Adrenal gland (tissue), 9 donors: ENCODE measurements at regions not wholly inside any gene's neighbourhood (a gene's known extent, or its start where the extent isn't known, plus 50 kb on each side); places are given as distances from the start of the nearest gene placed in this dataset.

ENCODE experiments used
- DNase-seq, 7 donors: peaks; one replicate each; pipeline ENCODE4 v3.0.0-alpha.2; 2019 to 2020
- H3K27ac ChIP-seq, 5 donors: fragments of 200-600 bp; sonication (generic) in 4 of 5; 1 replicate in 3 of 5; 2 replicates in 2 of 5; pipeline versions ENCODE4 v1.5.1 to v1.8.0; 2016 to 2020; ENCODE audit warnings: mild to moderate bottlenecking in 1 of 5
- H3K27me3 ChIP-seq: fragments of 200-600 bp; 2 replicates; pipeline ENCODE4 v1.8.0; 2021
- H3K36me3 ChIP-seq, 2 donors: fragments of 200-600 bp; replicated peaks in 1 of 2; 1 replicate in 1 of 2; 2 replicates in 1 of 2; pipeline versions ENCODE4 v1.5.1 to v1.8.0; 2018 to 2022
- H3K4me1 ChIP-seq, 2 donors: fragments of 200-600 bp; replicated peaks in 1 of 2; 1 replicate in 1 of 2; 2 replicates in 1 of 2; pipeline versions ENCODE4 v1.5.1 to v1.8.0; 2018 to 2021
- H3K4me3 ChIP-seq, 4 donors: fragments of 200-600 bp; sonication (generic) in 3 of 4; one replicate each; pipeline ENCODE4 v1.5.1; 2016 to 2018
- H3K9me3 ChIP-seq, 3 donors: fragments of 200-600 bp; sonication (generic) in 1 of 3; replicated peaks in 1 of 3; 1 replicate in 2 of 3; 2 replicates in 1 of 3; pipeline versions ENCODE4 v1.5.1 to v1.8.0; 2016 to 2021
- POLR2A ChIP-seq, 2 donors: fragments of 450-650 bp; IDR thresholded peaks; one replicate each; pipeline ENCODE4 v1.6.1; 2017; ENCODE audit warnings: antibody characterized with exemption in 2 of 2, mild to moderate bottlenecking in 2 of 2, moderate library complexity in 1 of 2
- WGBS, 4 donors: extraction: QIAGEN DNeasy Blood & Tissue Kit in 2 of 4; methylation state at CpG; one replicate each; pipeline versions ENCODE4 v1.1.5 to v1.1.7; 2013 to 2017; 5-methylcytosine and 5-hydroxymethylcytosine counted together
- intact Hi-C, 2 donors: fragments of 100-400 bp; cut with DNase I; formaldehyde crosslinking; loops; one replicate each; pipeline versions ENCODE4 v1.14.1 to v1.15.0; 2022 to 2023
- TF ChIP-seq, protein P1 (sequence below), 6 experiments: fragments of 450-650 bp in 4 of 6; fragments of 200-600 bp in 2 of 6; sonication (generic) in 1 of 6; IDR thresholded peaks; 1 replicate in 5 of 6; 2 replicates in 1 of 6; pipeline versions ENCODE4 v1.5.1 to v1.8.0; 2016 to 2021; ENCODE audit warnings: antibody characterized with exemption in 6 of 6, mild to moderate bottlenecking in 2 of 6, moderate library complexity in 1 of 6
- donor health status: healthy with polysubstance abuse.
- donor health status: Bipolar disorder and iron deficiency.
- donor health status: DM: yes; HTN: yes; CAD: no.
- donor health status: DM: no; HTN: no; CAD: no.
- donor health status: DM: no; HTN: no; CAD: no.

DNA sequence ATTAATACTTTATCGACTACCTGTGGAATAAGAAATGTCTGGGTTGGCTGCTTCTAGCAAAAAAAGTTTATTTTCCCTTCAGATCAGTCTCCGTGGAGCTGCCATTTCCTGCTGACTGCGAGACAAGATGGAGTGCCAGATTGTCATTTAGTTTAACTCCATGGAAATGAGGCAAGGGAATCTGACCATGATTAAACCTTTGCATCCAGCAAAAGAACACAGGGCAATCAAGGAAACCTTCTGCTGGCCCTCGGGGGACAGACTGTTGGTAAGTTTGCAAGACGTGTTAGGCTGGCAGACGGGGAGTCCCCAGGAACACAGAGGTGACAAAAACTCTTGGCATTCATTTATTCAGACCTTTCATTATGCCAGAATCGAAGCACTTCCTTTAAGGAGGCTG is 52.2 kb upstream of the SPACA1 start:
- H3K27ac ChIP-seq, result no peak overlapping the region
- WGBS, 4 donors, result 54 to 74% (median 65%) methylated on average over 7 of the region's 7 CpGs
- H3K9me3 ChIP-seq, result no peaks in the 10 kb centered on the region
- H3K36me3 ChIP-seq, result no peaks in the 10 kb centered on the region
- intact Hi-C loops, result no loop called here
- TF ChIP-seq POLR2A (IDR thresholded peaks at IDR 0.05), result no peak
- TF ChIP-seq, protein P1, sequence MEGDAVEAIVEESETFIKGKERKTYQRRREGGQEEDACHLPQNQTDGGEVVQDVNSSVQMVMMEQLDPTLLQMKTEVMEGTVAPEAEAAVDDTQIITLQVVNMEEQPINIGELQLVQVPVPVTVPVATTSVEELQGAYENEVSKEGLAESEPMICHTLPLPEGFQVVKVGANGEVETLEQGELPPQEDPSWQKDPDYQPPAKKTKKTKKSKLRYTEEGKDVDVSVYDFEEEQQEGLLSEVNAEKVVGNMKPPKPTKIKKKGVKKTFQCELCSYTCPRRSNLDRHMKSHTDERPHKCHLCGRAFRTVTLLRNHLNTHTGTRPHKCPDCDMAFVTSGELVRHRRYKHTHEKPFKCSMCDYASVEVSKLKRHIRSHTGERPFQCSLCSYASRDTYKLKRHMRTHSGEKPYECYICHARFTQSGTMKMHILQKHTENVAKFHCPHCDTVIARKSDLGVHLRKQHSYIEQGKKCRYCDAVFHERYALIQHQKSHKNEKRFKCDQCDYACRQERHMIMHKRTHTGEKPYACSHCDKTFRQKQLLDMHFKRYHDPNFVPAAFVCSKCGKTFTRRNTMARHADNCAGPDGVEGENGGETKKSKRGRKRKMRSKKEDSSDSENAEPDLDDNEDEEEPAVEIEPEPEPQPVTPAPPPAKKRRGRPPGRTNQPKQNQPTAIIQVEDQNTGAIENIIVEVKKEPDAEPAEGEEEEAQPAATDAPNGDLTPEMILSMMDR (IDR thresholded peaks at IDR 0.05), result no peak
- DNase-seq, result no peak
- H3K4me1 ChIP-seq, result no peaks in the 10 kb centered on the region
- H3K27me3 ChIP-seq, result no peaks in the 10 kb centered on the region
- no peak overlapping the region for H3K4me3 ChIP-seq

DNA sequence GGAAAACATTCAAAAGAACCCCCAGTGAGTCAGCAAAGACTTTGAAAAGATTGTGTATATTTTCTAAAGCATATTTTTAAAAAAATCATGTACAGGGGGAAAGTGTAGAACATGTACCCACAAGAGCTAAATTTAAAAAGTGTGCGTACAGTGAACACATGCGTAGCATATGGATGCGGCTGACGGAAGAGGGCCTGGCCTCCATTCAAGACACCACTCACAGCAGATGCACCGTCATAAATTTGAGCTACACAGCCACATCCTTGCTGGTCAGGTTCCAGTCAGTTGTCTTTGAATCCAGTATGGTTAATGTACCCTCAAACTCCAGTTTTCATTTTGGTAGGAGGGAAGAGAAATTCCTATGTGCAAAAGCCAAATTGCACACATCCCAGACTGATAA is 54.3 kb upstream of the SPACA1 start:
- 92 to 96% (median 93%) methylated on average over 5 of the region's 5 CpGs for WGBS, 4 donors
- Histone ChIP-seq H3K27me3 (no peaks in the 10 kb centered on the region), H3K36me3 (no peaks in the 10 kb centered on the region), H3K4me3 (no peak overlapping the region), H3K27ac (no peak overlapping the region), H3K4me1 (no peaks in the 10 kb centered on the region), H3K9me3 (no peaks in the 10 kb centered on the region)
- intact Hi-C loops, result no loop called here
- no peak for TF ChIP-seq POLR2A (IDR thresholded peaks at IDR 0.05)
- TF ChIP-seq, protein P1 (IDR thresholded peaks at IDR 0.05), result no peak
- no peak for DNase-seq

- 76 to 85% (median 81%) methylated on average over 3 of the region's 3 CpGs for WGBS, 4 donors
- TF ChIP-seq, protein P1 (IDR thresholded peaks at IDR 0.05), result no peak
- no peak for TF ChIP-seq POLR2A (IDR thresholded peaks at IDR 0.05)
- H3K36me3 ChIP-seq, result no peaks in the 10 kb centered on the region
- no peak overlapping the region for H3K4me3 ChIP-seq
- intact Hi-C loops, result no loop called here
- H3K9me3 ChIP-seq, result no peaks in the 10 kb centered on the region
- no peaks in the 10 kb centered on the region for H3K27me3 ChIP-seq
- DNase-seq, result no peak
- H3K27ac ChIP-seq, result no peak overlapping the region
- no peaks in the 10 kb centered on the region for H3K4me1 ChIP-seq
Observed at GRCh38 chr6:87990871-87991270, 56.8 kb upstream of the SPACA1 start.

GRCh38 chr6:87982134-87982533 is 65.5 kb upstream of the SPACA1 start:
- Histone ChIP-seq H3K27me3 (no peaks in the 10 kb centered on the region), H3K9me3 (no peaks in the 10 kb centered on the region), H3K4me1 (no peaks in the 10 kb centered on the region), H3K36me3 (no peaks in the 10 kb centered on the region), H3K4me3 (no peak overlapping the region), H3K27ac (no peak overlapping the region)
- TF ChIP-seq POLR2A (IDR thresholded peaks at IDR 0.05), result no peak
- TF ChIP-seq, protein P1 (IDR thresholded peaks at IDR 0.05), result no peak
- no peak for DNase-seq
- intact Hi-C loops, result no loop called here
